Vagina (tissue), 2 donors: ENCODE measurements at regions not wholly inside any gene's neighbourhood (a gene's known extent, or its start where the extent isn't known, plus 50 kb on each side); places are given as distances from the start of the nearest gene placed in this dataset.

Experiments used
- DNase-seq, 2 donors: peaks; one replicate each; pipeline ENCODE4 v3.0.0-alpha.2; 2017; ENCODE audit errors: extremely low spot score in 2 of 2
- H3K27ac ChIP-seq: fragments of 200-600 bp; sonication (generic); one replicate; pipeline ENCODE4 v1.5.1; 2019
- H3K27me3 ChIP-seq: fragments of 200-600 bp; sonication (generic); one replicate; pipeline ENCODE4 v1.5.1; 2019
- H3K36me3 ChIP-seq, 2 donors: fragments of 200-600 bp; sonication (generic); one replicate each; pipeline ENCODE4 v1.5.1; 2017 to 2019
- H3K4me1 ChIP-seq: fragments of 200-600 bp; sonication (generic); one replicate; pipeline ENCODE4 v1.5.1; 2019
- H3K4me3 ChIP-seq, 2 donors: fragments of 200-600 bp; sonication (generic); 1 replicate in 1 of 2; 2 replicates in 1 of 2; pipeline ENCODE4 v1.5.1; 2016 to 2019
- H3K9me3 ChIP-seq: fragments of 200-600 bp; sonication (generic); one replicate; pipeline ENCODE4 v1.5.1; 2019
- POLR2A ChIP-seq, 2 donors: fragments of 450-650 bp; IDR thresholded peaks; one replicate each; pipeline ENCODE4 v1.6.1; 2017; ENCODE audit warnings: antibody characterized with exemption in 2 of 2, mild to moderate bottlenecking in 2 of 2, moderate library complexity in 2 of 2
- POLR2AphosphoS5 ChIP-seq, 2 donors: sonication (generic); formaldehyde crosslinking; IDR thresholded peaks; one replicate each; pipeline ENCODE4 v1.9.0; 2017; ENCODE audit warnings: antibody characterized with exemption in 2 of 2, mild to moderate bottlenecking in 2 of 2, low read depth in 1 of 2; ENCODE audit not compliant: insufficient read depth in 1 of 2
- intact Hi-C: fragments of 100-400 bp; cut with DNase I; formaldehyde crosslinking; loops from one replicate; pipeline ENCODE4 v1.15.1; 2023
- TF ChIP-seq, protein P1 (sequence below), 3 experiments: fragments of 450-650 bp in 2 of 3; fragments of 200-600 bp in 1 of 3; sonication (generic) in 1 of 3; IDR thresholded peaks; one replicate each; pipeline ENCODE4 v1.5.1; 2017 to 2019; ENCODE audit warnings: antibody characterized with exemption in 3 of 3, mild to moderate bottlenecking in 2 of 3, moderate library complexity in 2 of 3

DNA sequence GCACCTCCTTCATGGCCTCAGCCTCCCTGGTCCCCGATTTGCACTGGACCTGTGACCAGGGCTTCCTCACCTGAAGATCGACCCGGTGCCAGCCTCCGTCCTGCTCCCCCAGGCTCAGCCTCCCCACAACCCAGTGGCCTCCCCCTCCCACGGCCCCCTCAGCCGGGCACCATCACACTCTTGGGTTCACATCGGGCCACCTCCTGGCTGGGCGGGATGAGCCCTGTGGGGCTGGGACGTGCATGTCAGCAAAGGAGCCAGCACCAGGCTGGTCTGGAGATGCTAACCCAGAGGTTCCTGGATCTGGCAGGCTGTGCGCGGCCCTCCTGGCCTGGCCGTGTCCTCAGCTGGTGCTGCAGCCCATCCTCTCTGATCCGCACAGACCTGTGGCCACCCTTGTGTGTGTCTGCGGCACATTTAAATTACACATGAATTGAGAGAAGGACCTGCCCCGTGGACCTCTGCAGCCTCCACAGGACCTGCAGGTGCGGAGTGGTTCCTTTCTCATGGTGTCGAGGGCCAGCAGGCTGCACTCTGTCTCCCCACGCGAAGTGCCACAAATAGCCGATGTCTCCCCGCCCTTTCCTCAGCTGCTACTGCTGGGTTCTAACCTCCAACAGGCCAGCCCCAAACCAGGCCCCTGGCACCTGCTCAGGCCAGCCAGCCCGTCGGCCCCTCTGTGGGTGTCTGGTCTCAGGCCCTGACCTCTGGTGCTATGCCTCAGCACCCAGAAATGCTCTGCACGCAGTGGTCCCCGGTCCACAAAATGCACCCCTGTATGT, 237.5 kb downstream of the ERMARD start:
- Histone ChIP-seq H3K9me3 (no peaks in the 10 kb centered on the region), H3K36me3 (no peaks in the 10 kb centered on the region), H3K27me3 (no peaks in the 10 kb centered on the region), H3K4me3 (no peak overlapping the region), H3K4me1 (no peaks in the 10 kb centered on the region), H3K27ac (no peak overlapping the region)
- DNase-seq: no peak
- no peak for TF ChIP-seq POLR2AphosphoS5 (IDR thresholded peaks at IDR 0.05; ENCODE audit: insufficient read depth in 1 of 2, low read depth in 1 of 2)
- TF ChIP-seq POLR2A (IDR thresholded peaks at IDR 0.05): no peak
- TF ChIP-seq, protein P1, sequence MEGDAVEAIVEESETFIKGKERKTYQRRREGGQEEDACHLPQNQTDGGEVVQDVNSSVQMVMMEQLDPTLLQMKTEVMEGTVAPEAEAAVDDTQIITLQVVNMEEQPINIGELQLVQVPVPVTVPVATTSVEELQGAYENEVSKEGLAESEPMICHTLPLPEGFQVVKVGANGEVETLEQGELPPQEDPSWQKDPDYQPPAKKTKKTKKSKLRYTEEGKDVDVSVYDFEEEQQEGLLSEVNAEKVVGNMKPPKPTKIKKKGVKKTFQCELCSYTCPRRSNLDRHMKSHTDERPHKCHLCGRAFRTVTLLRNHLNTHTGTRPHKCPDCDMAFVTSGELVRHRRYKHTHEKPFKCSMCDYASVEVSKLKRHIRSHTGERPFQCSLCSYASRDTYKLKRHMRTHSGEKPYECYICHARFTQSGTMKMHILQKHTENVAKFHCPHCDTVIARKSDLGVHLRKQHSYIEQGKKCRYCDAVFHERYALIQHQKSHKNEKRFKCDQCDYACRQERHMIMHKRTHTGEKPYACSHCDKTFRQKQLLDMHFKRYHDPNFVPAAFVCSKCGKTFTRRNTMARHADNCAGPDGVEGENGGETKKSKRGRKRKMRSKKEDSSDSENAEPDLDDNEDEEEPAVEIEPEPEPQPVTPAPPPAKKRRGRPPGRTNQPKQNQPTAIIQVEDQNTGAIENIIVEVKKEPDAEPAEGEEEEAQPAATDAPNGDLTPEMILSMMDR (IDR thresholded peaks at IDR 0.05): no peak
- intact Hi-C loops: no loop called here

- Histone ChIP-seq H3K27me3 (no peaks in the 10 kb centered on the region), H3K36me3 (no peaks in the 10 kb centered on the region), H3K4me1 (no peaks in the 10 kb centered on the region), H3K9me3 (no peaks in the 10 kb centered on the region), H3K27ac (no peak overlapping the region), H3K4me3 (no peak overlapping the region)
- intact Hi-C loops: no loop called here
- no peak for DNase-seq
- TF ChIP-seq POLR2AphosphoS5 (IDR thresholded peaks at IDR 0.05; ENCODE audit: insufficient read depth in 1 of 2, low read depth in 1 of 2) (no peak), POLR2A (IDR thresholded peaks at IDR 0.05) (no peak)
- TF ChIP-seq, protein P1 (IDR thresholded peaks at IDR 0.05): no peak
Observed at GRCh38 chr6:169986848-169987498, 235.6 kb downstream of the ERMARD start.

DNA sequence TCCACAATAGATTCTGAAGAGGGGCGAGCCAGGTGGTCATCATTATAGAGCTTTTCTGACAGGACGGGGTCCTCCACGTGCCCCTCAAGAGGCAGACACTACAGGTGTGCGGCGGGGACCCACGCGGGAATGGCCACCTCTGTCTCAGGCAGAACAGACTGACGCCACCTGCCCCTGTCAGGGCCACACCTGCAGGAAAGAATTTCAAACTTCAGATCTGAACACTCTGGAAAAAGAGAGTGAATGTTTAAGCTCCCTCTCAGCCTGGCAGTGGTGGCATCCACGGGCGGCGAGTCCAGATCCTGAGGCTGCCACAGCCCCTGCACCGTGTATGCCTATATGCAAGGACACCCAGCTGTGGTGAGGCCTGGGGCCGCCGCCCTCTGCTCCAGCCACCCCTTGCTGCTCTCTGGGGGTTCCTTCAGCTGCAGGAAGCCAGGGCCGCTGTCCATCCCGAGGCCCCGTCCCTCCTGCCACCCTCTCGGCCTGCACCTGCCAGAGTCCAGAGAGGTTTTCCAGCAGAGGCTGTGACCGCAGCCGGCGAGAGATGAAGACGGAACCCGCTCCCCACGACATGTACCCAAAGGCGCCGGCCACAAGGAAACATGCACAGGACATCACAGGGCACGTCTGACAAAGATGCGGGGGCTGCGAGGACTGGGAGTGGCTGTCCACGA, 234.9 kb downstream of the ERMARD start:
- Histone ChIP-seq H3K27ac (no peak overlapping the region), H3K9me3 (no peaks in the 10 kb centered on the region), H3K27me3 (no peaks in the 10 kb centered on the region), H3K4me3 (no peak overlapping the region), H3K4me1 (no peaks in the 10 kb centered on the region), H3K36me3 (no peaks in the 10 kb centered on the region)
- intact Hi-C loops: no loop called here
- no peak for DNase-seq
- TF ChIP-seq POLR2AphosphoS5 (IDR thresholded peaks at IDR 0.05; ENCODE audit: insufficient read depth in 1 of 2, low read depth in 1 of 2): no peak
- TF ChIP-seq, protein P1 (IDR thresholded peaks at IDR 0.05): no peak
- TF ChIP-seq POLR2A (IDR thresholded peaks at IDR 0.05): no peak

DNA sequence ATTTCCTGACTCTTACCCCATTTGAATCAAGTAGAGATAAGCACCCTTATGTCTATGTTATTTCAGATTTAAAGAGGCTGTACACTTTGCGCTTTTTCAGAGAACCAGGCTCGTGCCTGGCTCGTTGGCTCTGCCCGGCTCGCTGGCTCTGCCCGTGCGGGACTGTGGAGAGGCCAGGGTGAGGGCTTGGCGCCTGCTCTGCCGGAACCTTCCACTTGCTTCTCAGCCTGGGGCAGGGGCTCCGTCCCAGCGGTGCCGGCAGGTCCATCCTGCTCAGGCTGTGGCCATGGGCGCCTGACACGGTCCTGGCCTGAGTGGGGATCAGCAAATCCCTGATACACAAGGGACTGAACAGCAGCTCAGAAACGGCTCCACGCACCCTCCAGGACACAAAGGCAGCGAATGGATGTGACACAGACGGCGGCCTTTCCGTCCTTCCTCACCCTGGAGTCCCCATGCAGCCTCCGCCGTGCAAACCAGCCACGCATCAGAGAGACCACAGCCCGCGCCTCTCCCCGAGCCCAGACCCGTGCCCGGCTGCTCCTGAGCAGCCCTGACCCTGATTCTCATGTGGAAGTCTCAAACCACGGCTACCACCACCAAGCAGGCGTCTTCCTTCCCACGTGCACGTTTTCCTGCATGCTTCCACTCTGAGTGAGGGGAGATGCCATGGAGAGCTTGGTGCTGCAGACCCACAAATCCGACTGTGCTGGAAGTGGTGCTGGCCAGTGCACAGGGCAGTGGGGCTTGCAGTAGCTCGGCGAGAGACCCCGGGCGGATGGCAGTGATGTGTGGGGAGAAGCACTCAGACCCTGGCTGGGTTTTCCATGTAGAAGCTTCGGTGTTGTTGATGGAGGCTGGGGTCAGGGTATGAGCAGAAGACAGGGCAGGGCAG, 233.9 kb downstream of the ERMARD start:
- TF ChIP-seq POLR2AphosphoS5 (IDR thresholded peaks at IDR 0.05; ENCODE audit: insufficient read depth in 1 of 2, low read depth in 1 of 2): no peak
- TF ChIP-seq POLR2A (IDR thresholded peaks at IDR 0.05): no peak
- TF ChIP-seq, protein P1 (IDR thresholded peaks at IDR 0.05): no peak
- H3K9me3 ChIP-seq: no peaks in the 10 kb centered on the region
- intact Hi-C loops: no loop called here
- no peaks in the 10 kb centered on the region for H3K4me1 ChIP-seq
- no peak overlapping the region for H3K27ac ChIP-seq
- H3K36me3 ChIP-seq: no peaks in the 10 kb centered on the region
- no peak overlapping the region for H3K4me3 ChIP-seq
- no peaks in the 10 kb centered on the region for H3K27me3 ChIP-seq
- DNase-seq: no peak
